ENCODE measurements at regions not wholly inside any gene's neighbourhood (a gene's known extent, or its start where the extent isn't known, plus 50 kb on each side); places are given as distances from the start of the nearest gene placed in this dataset.

GRCh38 chr3:104149154-104149553 is 1217.6 kb upstream of the ALCAM start:
- no peaks in the 10 kb centered on the region for H3K9me2 ChIP-seq (ENCODE audit: insufficient read depth, low read length)
- no peaks in the 10 kb centered on the region for H3K9me3 ChIP-seq (ENCODE audit: low read length)

GRCh38 chr3:104150724-104151123 is 1216.0 kb upstream of the ALCAM start:
- H3K4me3 ChIP-seq (ENCODE audit: low read length) = no peak overlapping the region
- H3K4me2 ChIP-seq (ENCODE audit: low read length) = no peak overlapping the region
- H3K9ac ChIP-seq (ENCODE audit: low read length) = no peak overlapping the region
- no peaks in the 10 kb centered on the region for H3K27me3 ChIP-seq (ENCODE audit: insufficient read depth, low read depth, low read length)
- no peaks in the 10 kb centered on the region for H3K36me3 ChIP-seq (ENCODE audit: insufficient read depth, low read length)
- no peaks in the 10 kb centered on the region for H3K9me2 ChIP-seq (ENCODE audit: insufficient read depth, low read length)
- no peaks in the 10 kb centered on the region for H3F3A ChIP-seq (ENCODE audit: insufficient read depth, low read length, poor library complexity, severe bottlenecking)
- H2AFZ ChIP-seq (ENCODE audit: low read depth, low read length) = no peak overlapping the region
- no peaks in the 10 kb centered on the region for H3K79me2 ChIP-seq (replicated peaks; ENCODE audit: insufficient read depth, low read length)
- H3K27ac ChIP-seq (ENCODE audit: low read length) = no peak overlapping the region
- H4K20me1 ChIP-seq (ENCODE audit: insufficient read depth) = no peaks in the 10 kb centered on the region
- H3K9me3 ChIP-seq (ENCODE audit: low read length) = no peaks in the 10 kb centered on the region
- TF ChIP-seq EP300 (conservative IDR thresholded peaks at IDR 0.05; ENCODE audit: poor library complexity, severe bottlenecking) (no peak), POLR2AphosphoS5 (IDR thresholded peaks at IDR 0.05) (no peak), TAF1 (IDR thresholded peaks at IDR 0.05; ENCODE audit: low read depth) (no peak), CTCF (IDR thresholded peaks at IDR 0.05; ENCODE audit: poor library complexity, severe bottlenecking) (no peak), EZH2 (IDR thresholded peaks at IDR 0.05; ENCODE audit: borderline replicate concordance, insufficient read depth, low read length, poor library complexity, severe bottlenecking) (no peak), MXI1 (conservative IDR thresholded peaks at IDR 0.05; ENCODE audit: poor library complexity, severe bottlenecking) (no peak), REST (IDR thresholded peaks at IDR 0.05; ENCODE audit: borderline replicate concordance) (no peak)

More at GRCh38 chr3:104149154-104149553, 1217.6 kb upstream of the ALCAM start:
- Histone ChIP-seq H3K9ac (ENCODE audit: low read length) (no peak overlapping the region), H3F3A (ENCODE audit: insufficient read depth, low read length, poor library complexity, severe bottlenecking) (no peaks in the 10 kb centered on the region), H2AFZ (ENCODE audit: low read depth, low read length) (no peak overlapping the region), H4K20me1 (ENCODE audit: insufficient read depth) (no peaks in the 10 kb centered on the region), H3K79me2 (replicated peaks; ENCODE audit: insufficient read depth, low read length) (no peaks in the 10 kb centered on the region), H3K36me3 (ENCODE audit: insufficient read depth, low read length) (no peaks in the 10 kb centered on the region), H3K4me3 (ENCODE audit: low read length) (no peak overlapping the region), H3K27me3 (ENCODE audit: insufficient read depth, low read depth, low read length) (no peaks in the 10 kb centered on the region), H3K4me2 (ENCODE audit: low read length) (no peak overlapping the region), H3K27ac (ENCODE audit: low read length) (no peak overlapping the region)
- TF ChIP-seq RAD21 (conservative IDR thresholded peaks at IDR 0.05) = no peak
- no peak for TF ChIP-seq EP300 (conservative IDR thresholded peaks at IDR 0.05; ENCODE audit: poor library complexity, severe bottlenecking)
- no peak for TF ChIP-seq SMC3 (conservative IDR thresholded peaks at IDR 0.05; ENCODE audit: poor library complexity)
- no peak for TF ChIP-seq REST (IDR thresholded peaks at IDR 0.05; ENCODE audit: borderline replicate concordance)
- no peak for TF ChIP-seq EZH2 (IDR thresholded peaks at IDR 0.05; ENCODE audit: borderline replicate concordance, insufficient read depth, low read length, poor library complexity, severe bottlenecking)
- no peak for TF ChIP-seq MXI1 (conservative IDR thresholded peaks at IDR 0.05; ENCODE audit: poor library complexity, severe bottlenecking)
- no peak for TF ChIP-seq TAF1 (IDR thresholded peaks at IDR 0.05; ENCODE audit: low read depth)
- no peak for TF ChIP-seq POLR2AphosphoS5 (IDR thresholded peaks at IDR 0.05)
- TF ChIP-seq CTCF (IDR thresholded peaks at IDR 0.05; ENCODE audit: poor library complexity, severe bottlenecking) = no peak
